GM23338 (cell line): ENCODE measurements at regions not wholly inside any gene's neighbourhood (a gene's known extent, or its start where the extent isn't known, plus 50 kb on each side); places are given as distances from the start of the nearest gene placed in this dataset.

Source experiments
- ATAC-seq: fragments of 200-7000 bp; cut with Tn5 transposase; 3 replicates; pipeline ENCODE4 v1.9.1; 2020
- DNase-seq: peaks from one replicate; pipeline ENCODE4 v3.0.0-alpha.2; 2015; ENCODE audit warnings: low spot score
- H2AFZ ChIP-seq: fragments of 200-600 bp; sonication (generic); 2 replicates; pipeline ENCODE4 v1.8.0; 2016; ENCODE audit warnings: antibody characterized with exemption, mild to moderate bottlenecking, moderate library complexity
- H3F3A ChIP-seq: fragments of 200-600 bp; sonication (generic); replicated peaks from 2 replicates; pipeline ENCODE4 v1.8.0; 2017; ENCODE audit warnings: antibody characterized with exemption, mixed run types, low read depth
- H3K27ac ChIP-seq: fragments of 200-600 bp; sonication (generic); 2 replicates; pipeline ENCODE4 v1.6.1; 2016; ENCODE audit warnings: low read depth
- H3K27me3 ChIP-seq: fragments of 200-600 bp; sonication (generic); 2 replicates; pipeline ENCODE4 v1.8.0; 2016; ENCODE audit warnings: mild to moderate bottlenecking, mixed run types, moderate library complexity; ENCODE audit not compliant: insufficient read depth
- H3K36me3 ChIP-seq: fragments of 200-600 bp; sonication (generic); 2 replicates; pipeline ENCODE4 v1.8.0; 2016; ENCODE audit warnings: mild to moderate bottlenecking; ENCODE audit not compliant: insufficient read depth
- H3K4me1 ChIP-seq: fragments of 200-600 bp; sonication (generic); 2 replicates; pipeline ENCODE4 v1.8.0; 2016; ENCODE audit warnings: mild to moderate bottlenecking, moderate library complexity; ENCODE audit not compliant: insufficient read depth
- H3K4me2 ChIP-seq: fragments of 200-600 bp; sonication (generic); 2 replicates; pipeline ENCODE4 v1.7.1; 2017; ENCODE audit warnings: mixed run types
- H3K4me3 ChIP-seq: fragments of 200-600 bp; sonication (generic); 2 replicates; pipeline ENCODE4 v1.6.1; 2016; ENCODE audit warnings: mixed run types
- H3K79me2 ChIP-seq: fragments of 200-600 bp; sonication (generic); replicated peaks from 2 replicates; pipeline ENCODE4 v1.8.0; 2017; ENCODE audit warnings: mild to moderate bottlenecking; ENCODE audit not compliant: insufficient read depth
- H3K9me2 ChIP-seq: fragments of 200-600 bp; sonication (generic); 2 replicates; pipeline ENCODE4 v1.8.0; 2017; ENCODE audit not compliant: insufficient read depth
- H4K20me1 ChIP-seq: fragments of 200-600 bp; sonication (generic); replicated peaks from 2 replicates; pipeline ENCODE4 v1.8.0; 2017; ENCODE audit warnings: mild to moderate bottlenecking; ENCODE audit not compliant: insufficient read depth
- H3K27ac Mint-ChIP-seq: 2 replicates; pipeline ENCODE4 v1.8.0; 2020; ENCODE audit warnings: inconsistent platforms, mild to moderate bottlenecking, moderate library complexity, mixed read lengths
- H3K27me3 Mint-ChIP-seq: 3 replicates; pipeline ENCODE4 v1.8.0; 2022; ENCODE audit warnings: low read depth, mild to moderate bottlenecking, moderate library complexity, mixed read lengths, inconsistent platforms; ENCODE audit not compliant: insufficient read depth, poor library complexity
- H3K36me3 Mint-ChIP-seq: 3 replicates; pipeline ENCODE4 v1.8.0; 2021; ENCODE audit warnings: low read depth, mild to moderate bottlenecking, inconsistent platforms, moderate library complexity, mixed read lengths
- H3K4me1 Mint-ChIP-seq: 3 replicates; pipeline ENCODE4 v1.8.0; 2020; ENCODE audit warnings: mild to moderate bottlenecking, inconsistent platforms, mixed read lengths
- H3K4me3 Mint-ChIP-seq: 3 replicates; pipeline ENCODE4 v1.8.0; 2021; ENCODE audit warnings: moderate library complexity, mild to moderate bottlenecking, inconsistent platforms, mixed read lengths
- H3K9me3 Mint-ChIP-seq: 3 replicates; pipeline ENCODE4 v1.8.0; 2020; ENCODE audit warnings: moderate library complexity, mild to moderate bottlenecking, inconsistent platforms, mixed read lengths
- CREB1 ChIP-seq: fragments of 250-450 bp; sonication (Bioruptor Pico); IDR thresholded peaks from 2 replicates; pipeline ENCODE4 v1.5.0; 2020; ENCODE audit warnings: low read depth, mild to moderate bottlenecking, moderate library complexity
- EZH2 ChIP-seq: fragments of 200-600 bp; sonication (generic); IDR thresholded peaks from one replicate; pipeline ENCODE4 v1.8.0; 2017; ENCODE audit warnings: antibody characterized with exemption, mild to moderate bottlenecking, low read depth; ENCODE audit not compliant: unreplicated experiment
- EZH2phosphoT487 ChIP-seq: fragments of 200-600 bp; sonication (generic); IDR thresholded peaks from one replicate; pipeline ENCODE4 v1.8.1; 2018; ENCODE audit warnings: antibody characterized with exemption; ENCODE audit not compliant: unreplicated experiment
- JUNB ChIP-seq: IDR thresholded peaks from one replicate; pipeline ENCODE4 v1.6.1; 2016; ENCODE audit warnings: antibody characterized with exemption; ENCODE audit not compliant: unreplicated experiment
- NANOG ChIP-seq: IDR thresholded peaks from 2 replicates; pipeline ENCODE4 v1.6.1; 2016; ENCODE audit warnings: antibody characterized with exemption, borderline replicate concordance
- POLR2AphosphoS5 ChIP-seq: IDR thresholded peaks from 2 replicates; pipeline ENCODE4 v1.6.1; 2016; ENCODE audit warnings: antibody characterized with exemption, low read depth
- STAT1 ChIP-seq: IDR thresholded peaks from one replicate; pipeline ENCODE4 v1.6.1; 2016; ENCODE audit warnings: antibody characterized with exemption; ENCODE audit not compliant: unreplicated experiment
- ZNF114 ChIP-seq: fragments of 250-450 bp; sonication (Bioruptor Pico); IDR thresholded peaks from 2 replicates; pipeline ENCODE4 v1.5.0; 2020; ENCODE audit warnings: mild to moderate bottlenecking, moderate library complexity
- ZNF331 ChIP-seq: fragments of 250-450 bp; sonication (Bioruptor Pico); IDR thresholded peaks from 2 replicates; pipeline ENCODE4 v1.5.0; 2020; ENCODE audit warnings: low read depth, mild to moderate bottlenecking, moderate library complexity
- TF ChIP-seq, protein P1 (sequence below): IDR thresholded peaks from 2 replicates; pipeline ENCODE4 v1.6.1; 2016; ENCODE audit warnings: antibody characterized with exemption
- TF ChIP-seq, protein P2 (sequence below), 2 experiments: fragments of 200-600 bp in 1 of 2; sonication (generic) in 1 of 2; conservative IDR thresholded peaks; 2 replicates each; pipeline versions ENCODE4 v1.5.1 to v1.6.1; 2016 to 2017; ENCODE audit warnings: antibody characterized with exemption in 2 of 2, low read depth in 2 of 2, mild to moderate bottlenecking in 2 of 2, moderate library complexity in 1 of 2
- TF ChIP-seq, protein P3 (sequence below): IDR thresholded peaks from one replicate; pipeline ENCODE4 v1.6.1; 2018; ENCODE audit warnings: antibody characterized with exemption; ENCODE audit not compliant: unreplicated experiment

DNA sequence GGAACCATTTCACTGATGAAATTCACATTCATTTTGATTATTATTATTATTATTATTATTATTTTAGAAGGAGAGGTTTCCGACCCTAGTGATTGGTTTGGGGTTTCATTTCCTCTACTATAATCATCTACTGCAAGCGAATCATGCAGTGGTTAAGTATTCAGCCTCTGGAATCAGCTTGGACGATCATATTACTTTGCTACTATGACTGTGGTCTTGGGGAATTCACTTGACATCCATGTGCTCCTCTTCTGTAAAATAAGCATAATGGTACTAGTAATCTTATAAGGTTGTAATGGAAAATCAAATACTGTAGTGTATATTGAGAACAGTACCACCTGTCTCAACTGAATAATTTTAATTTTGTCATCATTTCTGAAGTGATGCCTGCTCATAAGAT is 132.1 kb upstream of the SLC4A4 start:
- TF ChIP-seq JUNB, result no peak
- TF ChIP-seq ZNF331 (CRISPR knock-in tag), result no peak
- TF ChIP-seq EZH2, result no peak
- no peak for TF ChIP-seq POLR2AphosphoS5
- TF ChIP-seq ZNF114 (CRISPR knock-in tag), result no peak
- no peak for TF ChIP-seq NANOG
- TF ChIP-seq STAT1, result no peak
- no peaks in the 10 kb centered on the region for H3K79me2 ChIP-seq
- H4K20me1 ChIP-seq, result no peaks in the 10 kb centered on the region
- H2AFZ ChIP-seq, result no peak overlapping the region
- H3F3A ChIP-seq, result no peaks in the 10 kb centered on the region
- H3K27me3 ChIP-seq, result no peaks in the 10 kb centered on the region
- no peak overlapping the region for H3K4me2 ChIP-seq
- Mint-ChIP-seq H3K4me3 (no peak overlapping the region), H3K27ac (no peak overlapping the region), H3K9me3 (no peaks in the 10 kb centered on the region), H3K4me1 (peaks cover 26% of the 10 kb centered on the region), H3K27me3 (no peaks in the 10 kb centered on the region), H3K36me3 (no peaks in the 10 kb centered on the region)
- no peak overlapping the region for H3K4me3 ChIP-seq
- no peaks in the 10 kb centered on the region for H3K36me3 ChIP-seq
- H3K27ac ChIP-seq, result no peak overlapping the region
- H3K4me1 ChIP-seq, result peaks cover 15% of the 10 kb centered on the region
- DNase-seq, result no peak
- no peaks in the 10 kb centered on the region for H3K9me2 ChIP-seq
- no peak for ATAC-seq

DNA sequence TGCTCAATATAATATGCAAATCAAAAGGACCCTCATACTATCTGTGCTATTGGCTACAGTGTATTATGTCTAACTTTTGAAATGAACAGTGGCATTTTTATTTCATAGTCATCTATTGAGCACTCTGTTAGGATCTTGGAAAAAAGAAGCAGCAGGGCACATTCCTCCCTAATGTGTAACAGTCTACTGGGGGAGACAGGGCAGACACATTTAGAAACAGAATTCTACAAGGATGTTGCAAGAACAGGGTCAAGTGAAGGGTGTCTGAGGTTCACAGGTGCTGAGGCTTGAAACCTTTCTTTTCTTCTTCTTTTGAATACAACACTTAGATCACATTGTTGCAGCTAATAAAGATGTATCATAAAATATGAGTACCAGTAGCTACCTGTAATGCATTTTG is 129.7 kb upstream of the SLC4A4 start:
- H3K4me3 Mint-ChIP-seq, result no peak overlapping the region
- TF ChIP-seq POLR2AphosphoS5, result no peak
- no peak for TF ChIP-seq EZH2phosphoT487
- TF ChIP-seq, protein P1, sequence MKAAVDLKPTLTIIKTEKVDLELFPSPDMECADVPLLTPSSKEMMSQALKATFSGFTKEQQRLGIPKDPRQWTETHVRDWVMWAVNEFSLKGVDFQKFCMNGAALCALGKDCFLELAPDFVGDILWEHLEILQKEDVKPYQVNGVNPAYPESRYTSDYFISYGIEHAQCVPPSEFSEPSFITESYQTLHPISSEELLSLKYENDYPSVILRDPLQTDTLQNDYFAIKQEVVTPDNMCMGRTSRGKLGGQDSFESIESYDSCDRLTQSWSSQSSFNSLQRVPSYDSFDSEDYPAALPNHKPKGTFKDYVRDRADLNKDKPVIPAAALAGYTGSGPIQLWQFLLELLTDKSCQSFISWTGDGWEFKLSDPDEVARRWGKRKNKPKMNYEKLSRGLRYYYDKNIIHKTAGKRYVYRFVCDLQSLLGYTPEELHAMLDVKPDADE, result no peak
- no peak for TF ChIP-seq CREB1 (CRISPR knock-in tag)
- TF ChIP-seq NANOG, result no peak
- TF ChIP-seq, protein P2, sequence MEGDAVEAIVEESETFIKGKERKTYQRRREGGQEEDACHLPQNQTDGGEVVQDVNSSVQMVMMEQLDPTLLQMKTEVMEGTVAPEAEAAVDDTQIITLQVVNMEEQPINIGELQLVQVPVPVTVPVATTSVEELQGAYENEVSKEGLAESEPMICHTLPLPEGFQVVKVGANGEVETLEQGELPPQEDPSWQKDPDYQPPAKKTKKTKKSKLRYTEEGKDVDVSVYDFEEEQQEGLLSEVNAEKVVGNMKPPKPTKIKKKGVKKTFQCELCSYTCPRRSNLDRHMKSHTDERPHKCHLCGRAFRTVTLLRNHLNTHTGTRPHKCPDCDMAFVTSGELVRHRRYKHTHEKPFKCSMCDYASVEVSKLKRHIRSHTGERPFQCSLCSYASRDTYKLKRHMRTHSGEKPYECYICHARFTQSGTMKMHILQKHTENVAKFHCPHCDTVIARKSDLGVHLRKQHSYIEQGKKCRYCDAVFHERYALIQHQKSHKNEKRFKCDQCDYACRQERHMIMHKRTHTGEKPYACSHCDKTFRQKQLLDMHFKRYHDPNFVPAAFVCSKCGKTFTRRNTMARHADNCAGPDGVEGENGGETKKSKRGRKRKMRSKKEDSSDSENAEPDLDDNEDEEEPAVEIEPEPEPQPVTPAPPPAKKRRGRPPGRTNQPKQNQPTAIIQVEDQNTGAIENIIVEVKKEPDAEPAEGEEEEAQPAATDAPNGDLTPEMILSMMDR (conservative IDR thresholded peaks at IDR 0.05; ENCODE audit: low read depth in 2 of 2), result no peak
- TF ChIP-seq ZNF331 (CRISPR knock-in tag), result no peak
- no peak for TF ChIP-seq STAT1
- no peak for TF ChIP-seq ZNF114 (CRISPR knock-in tag)
- TF ChIP-seq, protein P3, sequence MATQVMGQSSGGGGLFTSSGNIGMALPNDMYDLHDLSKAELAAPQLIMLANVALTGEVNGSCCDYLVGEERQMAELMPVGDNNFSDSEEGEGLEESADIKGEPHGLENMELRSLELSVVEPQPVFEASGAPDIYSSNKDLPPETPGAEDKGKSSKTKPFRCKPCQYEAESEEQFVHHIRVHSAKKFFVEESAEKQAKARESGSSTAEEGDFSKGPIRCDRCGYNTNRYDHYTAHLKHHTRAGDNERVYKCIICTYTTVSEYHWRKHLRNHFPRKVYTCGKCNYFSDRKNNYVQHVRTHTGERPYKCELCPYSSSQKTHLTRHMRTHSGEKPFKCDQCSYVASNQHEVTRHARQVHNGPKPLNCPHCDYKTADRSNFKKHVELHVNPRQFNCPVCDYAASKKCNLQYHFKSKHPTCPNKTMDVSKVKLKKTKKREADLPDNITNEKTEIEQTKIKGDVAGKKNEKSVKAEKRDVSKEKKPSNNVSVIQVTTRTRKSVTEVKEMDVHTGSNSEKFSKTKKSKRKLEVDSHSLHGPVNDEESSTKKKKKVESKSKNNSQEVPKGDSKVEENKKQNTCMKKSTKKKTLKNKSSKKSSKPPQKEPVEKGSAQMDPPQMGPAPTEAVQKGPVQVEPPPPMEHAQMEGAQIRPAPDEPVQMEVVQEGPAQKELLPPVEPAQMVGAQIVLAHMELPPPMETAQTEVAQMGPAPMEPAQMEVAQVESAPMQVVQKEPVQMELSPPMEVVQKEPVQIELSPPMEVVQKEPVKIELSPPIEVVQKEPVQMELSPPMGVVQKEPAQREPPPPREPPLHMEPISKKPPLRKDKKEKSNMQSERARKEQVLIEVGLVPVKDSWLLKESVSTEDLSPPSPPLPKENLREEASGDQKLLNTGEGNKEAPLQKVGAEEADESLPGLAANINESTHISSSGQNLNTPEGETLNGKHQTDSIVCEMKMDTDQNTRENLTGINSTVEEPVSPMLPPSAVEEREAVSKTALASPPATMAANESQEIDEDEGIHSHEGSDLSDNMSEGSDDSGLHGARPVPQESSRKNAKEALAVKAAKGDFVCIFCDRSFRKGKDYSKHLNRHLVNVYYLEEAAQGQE, result no peak
- TF ChIP-seq EZH2, result no peak
- TF ChIP-seq JUNB, result no peak

More for the DNA sequence above, 129.7 kb upstream of the SLC4A4 start:
- ATAC-seq, result no peak
- Histone ChIP-seq H3K9me2 (no peaks in the 10 kb centered on the region), H3K4me2 (no peak overlapping the region), H3K36me3 (no peaks in the 10 kb centered on the region), H3K79me2 (no peaks in the 10 kb centered on the region), H3F3A (no peaks in the 10 kb centered on the region), H4K20me1 (no peaks in the 10 kb centered on the region), H3K27ac (no peak overlapping the region), H3K4me1 (peaks cover 11% of the 10 kb centered on the region), H3K4me3 (no peak overlapping the region), H3K27me3 (no peaks in the 10 kb centered on the region), H2AFZ (no peak overlapping the region)
- Mint-ChIP-seq H3K27ac (no peak overlapping the region), H3K27me3 (no peaks in the 10 kb centered on the region), H3K36me3 (no peaks in the 10 kb centered on the region), H3K4me1 (peaks cover 8% of the 10 kb centered on the region), H3K9me3 (no peaks in the 10 kb centered on the region)
- DNase-seq, result no peak
